Activated CD8-positive, alpha-beta T cell treated with anti-CD3 and anti-CD28 coated beads for 36 hours (primary cell): ENCODE measurements at regions not wholly inside any gene's neighbourhood (a gene's known extent, or its start where the extent isn't known, plus 50 kb on each side); places are given as distances from the start of the nearest gene placed in this dataset.

Experiments used
- ATAC-seq: fragments of 200-7000 bp; cut with Tn5 transposase; one replicate; pipeline ENCODE4 v1.10.0; 2021; ENCODE audit warnings: mild to moderate bottlenecking, moderate library complexity
- CTCF ChIA-PET: fragments of 350-600 bp; sonication (Branson Sonifier 250); formaldehyde crosslinking; loops from one replicate; lab custom pipeline; 2021; ENCODE audit warnings: antibody characterized with exemption; lab: Charles Lee
- POLR2A ChIA-PET: fragments of 350-600 bp; sonication (Branson Sonifier 250); formaldehyde crosslinking; loops from one replicate; lab custom pipeline; 2021; ENCODE audit warnings: antibody characterized with exemption; lab: Charles Lee
- DNase-seq: peaks from one replicate; pipeline ENCODE4 v3.0.0-alpha.2; 2020
- H3K27ac Mint-ChIP-seq: one replicate; pipeline ENCODE4 v1.8.0; 2021; ENCODE audit warnings: mild to moderate bottlenecking, mixed read lengths
- H3K27me3 Mint-ChIP-seq: one replicate; pipeline ENCODE4 v1.8.0; 2021; ENCODE audit warnings: mixed read lengths
- H3K36me3 Mint-ChIP-seq: one replicate; pipeline ENCODE4 v1.8.0; 2021; ENCODE audit warnings: low read depth, mixed read lengths
- H3K4me1 Mint-ChIP-seq: one replicate; pipeline ENCODE4 v1.8.0; 2021; ENCODE audit warnings: low read depth, mixed read lengths
- H3K4me3 Mint-ChIP-seq: one replicate; pipeline ENCODE4 v1.8.0; 2021; ENCODE audit warnings: mild to moderate bottlenecking, moderate library complexity, mixed read lengths
- H3K9me3 Mint-ChIP-seq: one replicate; pipeline ENCODE4 v1.8.0; 2021; ENCODE audit warnings: mixed read lengths
- intact Hi-C: fragments of 100-400 bp; cut with micrococcal nuclease; formaldehyde crosslinking; loops from one replicate; pipeline ENCODE4 v1.10.0; 2022
- TF ChIP-seq, protein P1 (sequence below): fragments of 200-600 bp; IDR thresholded peaks from one replicate; pipeline ENCODE4 v1.8.0; 2022; ENCODE audit warnings: antibody characterized with exemption, mild to moderate bottlenecking

DNA sequence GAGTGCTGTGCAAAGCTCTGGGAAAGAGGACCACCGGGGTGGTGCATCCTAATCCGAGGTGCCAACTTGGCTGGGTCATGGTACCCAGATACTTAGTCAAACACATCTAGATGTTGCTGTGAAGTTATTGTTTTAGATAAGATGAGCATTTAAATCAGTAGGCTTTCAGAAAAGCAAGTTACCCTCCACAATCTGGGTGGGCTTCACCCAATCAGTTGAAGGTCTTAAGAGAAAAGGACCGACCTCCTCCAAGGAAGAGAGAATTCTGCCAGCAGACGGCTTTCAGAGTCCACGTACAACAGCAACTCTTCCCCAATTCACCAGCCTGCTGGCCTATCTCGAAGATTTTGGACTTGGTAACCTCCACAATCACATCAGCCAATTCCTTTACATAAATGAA lies 338.1 kb downstream of the C16orf95 start:
- no peak overlapping the region for H3K4me3 Mint-ChIP-seq
- H3K4me1 Mint-ChIP-seq = peaks cover 2% of the 10 kb centered on the region
- H3K36me3 Mint-ChIP-seq = no peaks in the 10 kb centered on the region
- TF ChIP-seq, protein P1, sequence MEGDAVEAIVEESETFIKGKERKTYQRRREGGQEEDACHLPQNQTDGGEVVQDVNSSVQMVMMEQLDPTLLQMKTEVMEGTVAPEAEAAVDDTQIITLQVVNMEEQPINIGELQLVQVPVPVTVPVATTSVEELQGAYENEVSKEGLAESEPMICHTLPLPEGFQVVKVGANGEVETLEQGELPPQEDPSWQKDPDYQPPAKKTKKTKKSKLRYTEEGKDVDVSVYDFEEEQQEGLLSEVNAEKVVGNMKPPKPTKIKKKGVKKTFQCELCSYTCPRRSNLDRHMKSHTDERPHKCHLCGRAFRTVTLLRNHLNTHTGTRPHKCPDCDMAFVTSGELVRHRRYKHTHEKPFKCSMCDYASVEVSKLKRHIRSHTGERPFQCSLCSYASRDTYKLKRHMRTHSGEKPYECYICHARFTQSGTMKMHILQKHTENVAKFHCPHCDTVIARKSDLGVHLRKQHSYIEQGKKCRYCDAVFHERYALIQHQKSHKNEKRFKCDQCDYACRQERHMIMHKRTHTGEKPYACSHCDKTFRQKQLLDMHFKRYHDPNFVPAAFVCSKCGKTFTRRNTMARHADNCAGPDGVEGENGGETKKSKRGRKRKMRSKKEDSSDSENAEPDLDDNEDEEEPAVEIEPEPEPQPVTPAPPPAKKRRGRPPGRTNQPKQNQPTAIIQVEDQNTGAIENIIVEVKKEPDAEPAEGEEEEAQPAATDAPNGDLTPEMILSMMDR = no peak
- CTCF ChIA-PET = no interaction called here
- H3K27ac Mint-ChIP-seq = no peak overlapping the region
- no peaks in the 10 kb centered on the region for H3K9me3 Mint-ChIP-seq
- ATAC-seq (no peak), DNase-seq (no peak)
- intact Hi-C loops = no loop called here
- H3K27me3 Mint-ChIP-seq = no peaks in the 10 kb centered on the region
- POLR2A ChIA-PET = no interaction called here

DNA sequence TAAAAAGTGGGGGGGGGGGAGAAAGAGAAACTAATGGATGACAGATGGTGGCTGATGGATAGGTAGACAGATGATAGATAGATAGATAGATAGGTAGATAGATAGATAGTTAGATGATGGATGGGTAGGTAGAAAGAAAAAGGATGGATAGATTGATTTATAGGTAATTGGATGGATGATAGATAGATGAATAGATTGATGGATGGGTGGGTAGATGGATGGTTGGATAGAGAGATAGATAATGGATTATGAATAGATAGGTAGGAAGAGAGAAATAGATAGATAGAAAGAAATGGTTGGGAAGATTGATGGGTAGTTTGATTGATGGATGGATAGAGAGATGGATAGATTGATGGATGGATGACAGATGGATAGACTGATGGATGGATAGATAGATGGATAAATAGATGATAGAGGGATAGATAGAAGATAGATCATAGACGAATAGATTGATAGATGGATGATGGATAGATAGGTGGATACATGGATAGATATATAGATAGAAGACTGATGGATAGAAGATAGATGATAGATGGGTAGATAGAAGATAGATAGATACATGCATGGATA lies 337.1 kb downstream of the C16orf95 start:
- ChIA-PET CTCF (no interaction called here), POLR2A (interaction anchor here (0.6 kb wide), 1 partner anchor 8 kb away, joined by 3 read pairs; no protein-coding TSS in a partner anchor)
- TF ChIP-seq, protein P1 = no peak
- intact Hi-C loops = loop anchor here (10.0 kb wide), 1 partner anchor 55 kb away; no protein-coding TSS in a partner anchor
- H3K4me1 Mint-ChIP-seq = peaks cover 2% of the 10 kb centered on the region
- no peak overlapping the region for H3K4me3 Mint-ChIP-seq
- ATAC-seq (no peak), DNase-seq (no peak)
- H3K36me3 Mint-ChIP-seq = no peaks in the 10 kb centered on the region
- no peaks in the 10 kb centered on the region for H3K27me3 Mint-ChIP-seq
- no peaks in the 10 kb centered on the region for H3K9me3 Mint-ChIP-seq
- H3K27ac Mint-ChIP-seq = no peak overlapping the region

DNA sequence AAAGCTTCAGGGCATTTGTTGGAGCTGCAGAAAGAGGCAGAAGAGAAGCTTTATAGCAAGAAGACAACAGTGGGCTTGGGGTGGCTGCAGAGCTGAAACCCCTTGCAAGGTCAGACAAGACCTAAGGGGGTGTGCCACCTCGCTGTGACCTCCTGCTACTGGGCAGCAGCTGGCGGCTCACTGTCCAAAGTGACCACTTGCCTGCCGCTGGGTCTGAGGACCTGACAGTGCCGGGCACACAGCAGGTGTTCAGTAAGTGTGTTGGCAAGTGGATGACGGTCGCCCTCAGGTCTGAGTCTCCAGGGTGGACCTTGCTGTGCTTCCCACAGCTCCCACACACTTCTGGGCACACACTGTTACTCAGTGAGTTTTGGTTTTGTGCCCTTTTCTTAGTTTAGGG lies 336.5 kb downstream of the C16orf95 start:
- no peak for ATAC-seq
- H3K4me1 Mint-ChIP-seq = no peaks in the 10 kb centered on the region
- ChIA-PET POLR2A (interaction anchor here (0.6 kb wide), 1 partner anchor 9 kb away, joined by 3 read pairs; no protein-coding TSS in a partner anchor), CTCF (no interaction called here)
- intact Hi-C loops = loop anchor here (10.0 kb wide), 1 partner anchor 56 kb away; no protein-coding TSS in a partner anchor
- TF ChIP-seq, protein P1 = no peak
- no peaks in the 10 kb centered on the region for H3K27me3 Mint-ChIP-seq
- H3K9me3 Mint-ChIP-seq = no peaks in the 10 kb centered on the region
- no peak for DNase-seq
- H3K27ac Mint-ChIP-seq = no peak overlapping the region
- H3K36me3 Mint-ChIP-seq = no peaks in the 10 kb centered on the region
- H3K4me3 Mint-ChIP-seq = no peak overlapping the region

DNA sequence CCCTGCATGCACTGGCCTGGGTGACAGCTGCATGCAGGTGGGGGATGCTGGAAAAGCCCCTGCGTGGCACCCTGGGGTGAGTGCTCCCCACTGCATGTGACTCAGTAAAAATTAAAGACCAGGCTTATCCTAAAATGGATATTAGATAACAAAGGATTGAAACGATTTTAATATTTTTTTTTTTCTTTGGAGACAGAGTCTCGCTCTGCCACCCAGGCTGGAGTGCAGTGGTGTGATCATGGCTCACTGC lies 334.9 kb downstream of the C16orf95 start:
- no peaks in the 10 kb centered on the region for H3K36me3 Mint-ChIP-seq
- ChIA-PET POLR2A (no interaction called here), CTCF (no interaction called here)
- H3K27ac Mint-ChIP-seq = no peak overlapping the region
- H3K27me3 Mint-ChIP-seq = no peaks in the 10 kb centered on the region
- ATAC-seq (no peak), DNase-seq (no peak)
- no peaks in the 10 kb centered on the region for H3K4me1 Mint-ChIP-seq
- TF ChIP-seq, protein P1 = no peak
- intact Hi-C loops = loop anchor here (10.0 kb wide), 1 partner anchor 57 kb away; no protein-coding TSS in a partner anchor
- no peak overlapping the region for H3K4me3 Mint-ChIP-seq
- H3K9me3 Mint-ChIP-seq = no peaks in the 10 kb centered on the region

DNA sequence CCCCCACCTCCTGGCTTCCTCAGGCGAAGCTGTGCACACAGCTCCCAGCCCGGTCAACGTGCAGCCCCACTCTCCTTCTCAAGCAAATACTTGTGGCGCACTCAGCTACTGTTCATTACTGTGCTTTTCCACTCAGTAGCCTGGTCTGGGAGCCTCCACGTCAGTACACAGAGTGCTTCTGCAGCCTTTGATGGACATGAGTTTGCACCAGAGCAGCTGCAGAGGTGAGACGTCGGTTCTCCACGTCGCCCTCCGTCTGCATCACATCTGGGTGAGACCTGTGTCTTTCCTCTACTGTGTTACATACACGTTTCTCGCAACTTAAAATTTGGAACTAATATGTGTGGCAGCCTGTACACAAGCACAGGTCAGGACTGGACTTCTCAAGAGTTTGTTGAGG lies 334.3 kb downstream of the C16orf95 start:
- Mint-ChIP-seq H3K36me3 (no peaks in the 10 kb centered on the region), H3K4me3 (no peak overlapping the region)

More for the DNA sequence above, 334.3 kb downstream of the C16orf95 start:
- intact Hi-C loops = loop anchor here (10.0 kb wide), 1 partner anchor 58 kb away; no protein-coding TSS in a partner anchor
- TF ChIP-seq, protein P1 = no peak
- Mint-ChIP-seq H3K27ac (no peak overlapping the region), H3K9me3 (no peaks in the 10 kb centered on the region), H3K27me3 (no peaks in the 10 kb centered on the region), H3K4me1 (no peaks in the 10 kb centered on the region)
- ChIA-PET CTCF (interaction anchor here (0.7 kb wide), 1 partner anchor 296 kb away, joined by 4 read pairs; no protein-coding TSS in a partner anchor), POLR2A (no interaction called here)
- DNase-seq (no peak), ATAC-seq (no peak)
